Liver (tissue), 8 donors: ENCODE measurements at regions not wholly inside any gene's neighbourhood (a gene's known extent, or its start where the extent isn't known, plus 50 kb on each side); places are given as distances from the start of the nearest gene placed in this dataset.

Experiments
- DNase-seq: peaks from one replicate; pipeline ENCODE4 v3.0.0-alpha.2; 2017; ENCODE audit warnings: low spot score
- H3K27ac ChIP-seq, 2 donors: one replicate each; pipeline ENCODE4 v1.7.0; 2013; ENCODE audit warnings: inconsistent platforms in 2 of 2, low read length in 2 of 2, control low read depth in 1 of 2, low read depth in 1 of 2, mild to moderate bottlenecking in 1 of 2
- H3K27me3 ChIP-seq, 4 donors: one replicate each; pipeline versions ENCODE4 v1.6.1 to v1.7.0; 2013; ENCODE audit warnings: low read length in 3 of 4, inconsistent platforms in 1 of 4, mild to moderate bottlenecking in 1 of 4, moderate library complexity in 1 of 4; ENCODE audit not compliant: control insufficient read depth in 4 of 4, insufficient read depth in 4 of 4
- H3K36me3 ChIP-seq, 4 donors: one replicate each; pipeline versions ENCODE4 v1.6.1 to v1.7.0; 2013; ENCODE audit warnings: low read length in 3 of 4, mild to moderate bottlenecking in 3 of 4, low read depth in 1 of 4, moderate library complexity in 1 of 4; ENCODE audit not compliant: control insufficient read depth in 4 of 4, insufficient read depth in 3 of 4
- H3K4me1 ChIP-seq, 4 donors: one replicate each; pipeline versions ENCODE4 v1.6.1 to v1.7.0; 2013; ENCODE audit warnings: low read length in 3 of 4, mild to moderate bottlenecking in 3 of 4, moderate library complexity in 1 of 4; ENCODE audit not compliant: control insufficient read depth in 4 of 4, insufficient read depth in 4 of 4
- H3K4me3 ChIP-seq, 3 donors: one replicate each; pipeline versions ENCODE4 v1.6.1 to v1.7.0; 2013; ENCODE audit warnings: low read length in 3 of 3, control low read depth in 1 of 3, low read depth in 1 of 3, mild to moderate bottlenecking in 1 of 3
- H3K9ac ChIP-seq, 2 donors: one replicate each; pipeline ENCODE4 v1.7.0; 2013; ENCODE audit warnings: low read length in 2 of 2, mild to moderate bottlenecking in 2 of 2, moderate library complexity in 2 of 2, control low read depth in 1 of 2, low read depth in 1 of 2
- H3K9me3 ChIP-seq, 4 donors: one replicate each; pipeline versions ENCODE4 v1.6.1 to v1.7.0; 2013; ENCODE audit warnings: low read length in 3 of 4; ENCODE audit not compliant: control insufficient read depth in 4 of 4
- ATF3 ChIP-seq: IDR thresholded peaks from 2 replicates; pipeline ENCODE4 v1.6.1; 2016; ENCODE audit warnings: antibody characterized with exemption
- CTCF ChIP-seq: fragments of 150-350 bp; IDR thresholded peaks from 2 replicates; pipeline ENCODE4 v1.5.1; 2017; ENCODE audit warnings: improper control_type of control experiment, low read depth, low read length; ENCODE audit not compliant: missing input control
- FOXA2 ChIP-seq: IDR thresholded peaks from 2 replicates; pipeline ENCODE4 v1.6.1; 2016; ENCODE audit warnings: antibody characterized with exemption
- GABPA ChIP-seq, 2 donors: IDR thresholded peaks in 1 of 2; conservative IDR thresholded peaks in 1 of 2; 2 replicates each; pipeline ENCODE4 v1.6.1; 2016; ENCODE audit warnings: antibody characterized with exemption in 2 of 2, mild to moderate bottlenecking in 1 of 2, moderate library complexity in 1 of 2
- HNF4A ChIP-seq, 2 donors: conservative IDR thresholded peaks; 2 replicates each; pipeline ENCODE4 v1.6.1; 2016; ENCODE audit warnings: antibody characterized with exemption in 2 of 2, mild to moderate bottlenecking in 2 of 2
- HNF4G ChIP-seq: IDR thresholded peaks from 2 replicates; pipeline ENCODE4 v1.6.1; 2016; ENCODE audit warnings: antibody characterized with exemption
- JUND ChIP-seq, 2 donors: IDR thresholded peaks; 2 replicates each; pipeline ENCODE4 v1.6.1; 2016; ENCODE audit warnings: antibody characterized with exemption in 2 of 2
- REST ChIP-seq: IDR thresholded peaks from 2 replicates; pipeline ENCODE4 v1.6.1; 2016; ENCODE audit warnings: antibody characterized with exemption, mild to moderate bottlenecking
- SP1 ChIP-seq: IDR thresholded peaks from 2 replicates; pipeline ENCODE4 v1.6.1; 2018; ENCODE audit warnings: antibody characterized with exemption, mild to moderate bottlenecking
- TAF1 ChIP-seq: conservative IDR thresholded peaks from 2 replicates; pipeline ENCODE4 v1.6.1; 2016; ENCODE audit warnings: antibody characterized with exemption, mild to moderate bottlenecking
- YY1 ChIP-seq: IDR thresholded peaks from 2 replicates; pipeline ENCODE4 v1.6.1; 2016; ENCODE audit warnings: antibody characterized with exemption, mild to moderate bottlenecking
- ZBTB33 ChIP-seq: IDR thresholded peaks from 2 replicates; pipeline ENCODE4 v1.6.1; 2016; ENCODE audit warnings: antibody characterized with exemption
- WGBS: extraction: QIAGEN DNeasy Blood & Tissue Kit; methylation state at CpG from one replicate; pipeline ENCODE4 v1.1.7; 2013; 5-methylcytosine and 5-hydroxymethylcytosine counted together
- donor health status: healthy.
- donor health status: healthy.
- donor health status: healthy.
- donor health status: healthy.
- donor health status: healthy.

- TF ChIP-seq CTCF, result no peak
- no peak for TF ChIP-seq TAF1
Observed at GRCh38 chr5:26691486-26691885, 346.9 kb downstream of the CDH9 start (continued).

GRCh38 chr5:26690511-26690910 is 347.9 kb downstream of the CDH9 start:
- Histone ChIP-seq H3K4me1 (no peaks in the 10 kb centered on the region), H3K9me3 (no peaks in the 10 kb centered on the region), H3K36me3 (no peaks in the 10 kb centered on the region), H3K27me3 (no peaks in the 10 kb centered on the region), H3K27ac (no peak overlapping the region), H3K9ac (no peak overlapping the region), H3K4me3 (no peak overlapping the region)
- 59% methylated on average over 1 of the region's 1 CpG for WGBS
- DNase-seq, result no peak
- TF ChIP-seq YY1, result no peak
- no peak for TF ChIP-seq TAF1
- TF ChIP-seq ZBTB33, result no peak
- TF ChIP-seq FOXA2, result no peak
- no peak for TF ChIP-seq ATF3
- TF ChIP-seq HNF4G, result no peak
- TF ChIP-seq JUND (IDR thresholded peaks at IDR 0.05), result no peak
- no peak for TF ChIP-seq SP1
- TF ChIP-seq GABPA (IDR thresholded peaks at IDR 0.05 in 1 of 2, conservative IDR thresholded peaks at IDR 0.05 in 1 of 2), result no peak
- no peak for TF ChIP-seq REST
- TF ChIP-seq HNF4A (conservative IDR thresholded peaks at IDR 0.05), result no peak
- no peak for TF ChIP-seq CTCF
